ENCODE measurements at regions not wholly inside any gene's neighbourhood (a gene's known extent, or its start where the extent isn't known, plus 50 kb on each side); places are given as distances from the start of the nearest gene placed in this dataset.

DNA sequence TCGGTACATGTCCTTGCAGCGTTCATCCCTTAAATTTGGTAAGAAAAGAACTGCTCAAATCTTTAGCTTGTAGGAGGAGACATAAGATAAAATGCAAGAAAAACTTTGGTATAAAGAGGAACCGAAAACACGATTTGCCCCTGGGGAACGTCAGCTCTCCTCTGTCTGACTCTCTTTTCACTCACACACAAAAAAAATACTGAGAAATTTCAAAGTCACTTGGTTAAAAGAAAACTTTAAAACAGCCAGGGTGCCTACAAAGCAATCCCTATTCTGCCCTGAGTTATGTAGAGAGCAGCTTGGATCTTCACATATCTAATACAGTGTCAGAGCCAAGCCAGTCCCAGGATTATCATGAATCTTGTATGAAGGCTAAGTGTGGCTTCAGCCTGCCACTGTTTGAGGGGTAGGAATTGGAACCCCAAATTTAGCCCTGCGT lies 248.5 kb upstream of the CXXC4 start:
- TF ChIP-seq POLR2AphosphoS5 (IDR thresholded peaks at IDR 0.05) (no peak), POLR2A (IDR thresholded peaks at IDR 0.05) (no peak)
